Osteoblast (primary cell): ENCODE measurements at regions not wholly inside any gene's neighbourhood (a gene's known extent, or its start where the extent isn't known, plus 50 kb on each side); places are given as distances from the start of the nearest gene placed in this dataset.

ENCODE experiments used
- DNase-seq: peaks from one replicate; pipeline ENCODE4 v3.0.0; 2011; ENCODE audit warnings: low spot score, mixed read lengths; ENCODE audit not compliant: insufficient read length; ENCODE audit errors: missing footprints
- H2AFZ ChIP-seq: 2 replicates; pipeline ENCODE4 v1.6.0; 2011; ENCODE audit warnings: mild to moderate bottlenecking, low read length
- H3K27ac ChIP-seq: 2 replicates; pipeline ENCODE4 v1.5.1; 2011; ENCODE audit warnings: mild to moderate bottlenecking, low read depth, low read length, moderate library complexity
- H3K27me3 ChIP-seq: 2 replicates; pipeline ENCODE4 v1.6.0; 2012; ENCODE audit warnings: mild to moderate bottlenecking, control low read depth, inconsistent platforms, low read length, moderate library complexity; ENCODE audit not compliant: insufficient read depth
- H3K36me3 ChIP-seq: 2 replicates; pipeline ENCODE4 v1.5.1; 2011; ENCODE audit warnings: mild to moderate bottlenecking, low read length, control low read depth, moderate library complexity; ENCODE audit not compliant: insufficient read depth
- H3K4me1 ChIP-seq: 2 replicates; pipeline ENCODE4 v1.5.1; 2011; ENCODE audit warnings: mild to moderate bottlenecking, low read length, control low read depth, moderate library complexity; ENCODE audit not compliant: insufficient read depth
- H3K4me2 ChIP-seq: 2 replicates; pipeline ENCODE4 v1.6.0; 2011; ENCODE audit warnings: mild to moderate bottlenecking, low read length; ENCODE audit not compliant: insufficient read depth
- H3K4me3 ChIP-seq: fragments of 200-600 bp; sonication (generic); 3 replicates; pipeline ENCODE4 v1.5.1; 2012; ENCODE audit warnings: mild to moderate bottlenecking, low read length, inconsistent platforms; ENCODE audit not compliant: insufficient read depth
- H3K79me2 ChIP-seq: 2 replicates; pipeline ENCODE4 v1.6.0; 2012; ENCODE audit warnings: mild to moderate bottlenecking, low read length, control low read depth, inconsistent platforms; ENCODE audit not compliant: insufficient read depth
- H3K9me3 ChIP-seq: 2 replicates; pipeline ENCODE4 v1.5.1; 2011; ENCODE audit warnings: low read depth, low read length, control low read depth
- H4K20me1 ChIP-seq: 2 replicates; pipeline ENCODE4 v1.6.0; 2012; ENCODE audit warnings: mild to moderate bottlenecking, low read length, control low read depth; ENCODE audit not compliant: insufficient read depth
- TF ChIP-seq, protein P1 (sequence below): IDR thresholded peaks from 2 replicates; pipeline ENCODE4 v1.5.1; 2011; ENCODE audit warnings: mild to moderate bottlenecking, low read depth, low read length, moderate library complexity; ENCODE audit errors: extremely low read depth

DNA sequence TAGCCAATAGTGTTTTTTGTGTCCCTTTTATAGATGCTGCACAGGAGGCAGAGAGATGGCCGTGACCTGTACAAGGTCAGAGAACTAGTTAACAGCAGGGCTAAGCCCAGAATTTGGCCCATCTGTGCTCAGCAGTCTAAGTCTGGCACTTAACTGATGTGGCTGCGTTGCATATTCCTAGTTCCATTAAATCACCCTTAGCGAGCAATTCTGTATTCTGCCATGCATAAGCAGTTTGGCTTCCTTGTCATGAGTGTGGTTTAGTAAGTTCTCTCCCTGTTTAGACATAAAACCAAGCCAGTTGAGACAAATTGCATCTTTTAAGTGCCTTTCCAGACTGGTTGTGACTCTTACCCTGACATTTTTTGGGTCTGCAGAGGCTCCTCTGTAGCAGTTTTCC, 230.6 kb upstream of the TENM4 start:
- no peaks in the 10 kb centered on the region for H3K9me3 ChIP-seq
- H3K27ac ChIP-seq = no peak overlapping the region
- H3K27me3 ChIP-seq = no peaks in the 10 kb centered on the region
- no peak for DNase-seq
- H3K4me1 ChIP-seq = no peaks in the 10 kb centered on the region
- no peaks in the 10 kb centered on the region for H4K20me1 ChIP-seq
- no peaks in the 10 kb centered on the region for H3K79me2 ChIP-seq
- H3K4me2 ChIP-seq = no peak overlapping the region
- TF ChIP-seq, protein P1, sequence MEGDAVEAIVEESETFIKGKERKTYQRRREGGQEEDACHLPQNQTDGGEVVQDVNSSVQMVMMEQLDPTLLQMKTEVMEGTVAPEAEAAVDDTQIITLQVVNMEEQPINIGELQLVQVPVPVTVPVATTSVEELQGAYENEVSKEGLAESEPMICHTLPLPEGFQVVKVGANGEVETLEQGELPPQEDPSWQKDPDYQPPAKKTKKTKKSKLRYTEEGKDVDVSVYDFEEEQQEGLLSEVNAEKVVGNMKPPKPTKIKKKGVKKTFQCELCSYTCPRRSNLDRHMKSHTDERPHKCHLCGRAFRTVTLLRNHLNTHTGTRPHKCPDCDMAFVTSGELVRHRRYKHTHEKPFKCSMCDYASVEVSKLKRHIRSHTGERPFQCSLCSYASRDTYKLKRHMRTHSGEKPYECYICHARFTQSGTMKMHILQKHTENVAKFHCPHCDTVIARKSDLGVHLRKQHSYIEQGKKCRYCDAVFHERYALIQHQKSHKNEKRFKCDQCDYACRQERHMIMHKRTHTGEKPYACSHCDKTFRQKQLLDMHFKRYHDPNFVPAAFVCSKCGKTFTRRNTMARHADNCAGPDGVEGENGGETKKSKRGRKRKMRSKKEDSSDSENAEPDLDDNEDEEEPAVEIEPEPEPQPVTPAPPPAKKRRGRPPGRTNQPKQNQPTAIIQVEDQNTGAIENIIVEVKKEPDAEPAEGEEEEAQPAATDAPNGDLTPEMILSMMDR = no peak
- no peak overlapping the region for H2AFZ ChIP-seq
- H3K36me3 ChIP-seq = no peaks in the 10 kb centered on the region
- H3K4me3 ChIP-seq = no peak overlapping the region

DNA sequence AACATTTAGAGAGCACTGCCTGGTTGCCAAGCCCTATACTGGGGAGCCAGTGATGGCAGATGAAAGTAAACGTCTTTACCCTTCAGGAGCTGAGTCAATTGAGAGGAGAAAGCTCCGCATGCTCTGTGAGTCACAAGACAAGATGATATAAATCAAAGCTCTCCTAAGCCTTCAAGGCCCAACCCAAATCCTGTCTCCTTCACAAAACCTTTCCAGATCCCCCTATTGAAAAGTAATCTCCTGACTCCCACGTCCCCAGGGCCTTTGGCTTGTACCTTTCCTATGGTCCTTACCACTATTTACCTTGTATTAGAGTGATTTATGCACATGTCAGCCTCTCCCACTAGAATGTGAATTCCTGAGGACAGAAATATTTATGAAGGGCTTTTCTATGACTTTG, 230.1 kb upstream of the TENM4 start:
- no peaks in the 10 kb centered on the region for H3K4me1 ChIP-seq
- no peaks in the 10 kb centered on the region for H3K9me3 ChIP-seq
- TF ChIP-seq, protein P1 = no peak
- H3K27ac ChIP-seq = no peak overlapping the region
- H3K36me3 ChIP-seq = no peaks in the 10 kb centered on the region
- no peak overlapping the region for H2AFZ ChIP-seq
- no peak overlapping the region for H3K4me3 ChIP-seq
- H3K4me2 ChIP-seq = no peak overlapping the region
- no peaks in the 10 kb centered on the region for H3K27me3 ChIP-seq
- H3K79me2 ChIP-seq = no peaks in the 10 kb centered on the region
- DNase-seq = no peak
- H4K20me1 ChIP-seq = no peaks in the 10 kb centered on the region

DNA sequence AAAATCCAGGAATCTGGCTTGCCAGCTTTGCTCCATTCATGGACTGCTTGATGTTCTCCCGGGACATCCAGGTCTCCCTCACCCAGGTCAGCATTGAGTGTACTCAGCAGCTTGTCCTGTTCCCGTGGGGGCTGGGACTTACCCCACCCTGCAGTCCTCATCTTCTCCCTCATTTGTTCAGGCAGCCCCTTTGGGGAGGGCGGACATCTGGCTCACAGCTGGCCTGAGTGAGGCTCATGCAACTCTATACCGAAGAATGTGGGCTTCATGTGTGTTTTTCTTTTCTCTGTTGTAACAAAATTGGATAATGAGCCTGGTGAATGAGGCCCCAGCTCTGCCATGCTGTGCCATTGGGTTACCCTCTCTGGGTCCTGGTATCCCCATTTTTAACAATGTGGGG, 227.7 kb upstream of the TENM4 start:
- no peak overlapping the region for H3K4me2 ChIP-seq
- no peaks in the 10 kb centered on the region for H4K20me1 ChIP-seq
- no peaks in the 10 kb centered on the region for H3K36me3 ChIP-seq
- no peaks in the 10 kb centered on the region for H3K27me3 ChIP-seq
- H3K4me1 ChIP-seq = no peaks in the 10 kb centered on the region
- no peaks in the 10 kb centered on the region for H3K9me3 ChIP-seq
- no peaks in the 10 kb centered on the region for H3K79me2 ChIP-seq
- TF ChIP-seq, protein P1 = no peak
- H3K27ac ChIP-seq = no peak overlapping the region
- no peak overlapping the region for H2AFZ ChIP-seq
- H3K4me3 ChIP-seq = no peak overlapping the region
- DNase-seq = no peak

DNA sequence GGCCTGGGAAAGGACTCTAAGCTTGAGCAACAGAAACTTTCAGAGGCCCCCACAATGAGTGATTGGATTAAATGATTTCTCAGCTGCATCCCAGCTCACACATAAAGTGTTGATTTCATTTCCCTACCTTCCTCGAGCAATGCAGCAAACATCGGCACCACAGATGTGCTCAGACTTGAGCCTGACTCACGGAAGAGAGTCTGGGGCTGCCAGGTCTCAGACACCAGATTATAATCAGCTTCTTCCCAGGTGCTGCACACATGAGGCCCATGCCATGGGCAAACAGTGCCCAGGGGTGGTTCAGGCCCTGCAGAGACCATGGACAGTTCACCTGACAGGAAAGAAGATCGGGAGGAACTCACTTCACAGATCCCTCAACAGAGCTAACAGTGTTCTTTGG, 226.6 kb upstream of the TENM4 start:
- no peak overlapping the region for H3K27ac ChIP-seq
- TF ChIP-seq, protein P1 = no peak
- no peaks in the 10 kb centered on the region for H3K27me3 ChIP-seq
- no peaks in the 10 kb centered on the region for H3K36me3 ChIP-seq
- H3K79me2 ChIP-seq = no peaks in the 10 kb centered on the region
- no peak overlapping the region for H2AFZ ChIP-seq
- no peaks in the 10 kb centered on the region for H3K4me1 ChIP-seq
- no peaks in the 10 kb centered on the region for H3K9me3 ChIP-seq
- no peak for DNase-seq
- no peaks in the 10 kb centered on the region for H4K20me1 ChIP-seq
- no peak overlapping the region for H3K4me2 ChIP-seq
- no peak overlapping the region for H3K4me3 ChIP-seq
